Endometrium (tissue), 2 donors: ENCODE measurements at regions not wholly inside any gene's neighbourhood (a gene's known extent, or its start where the extent isn't known, plus 50 kb on each side); places are given as distances from the start of the nearest gene placed in this dataset.
A peak's percentile ranks its signal among the peaks of the same experiment; 100 is the strongest.
"Not testable (repeated sequence)": the region's sequence is repeated elsewhere in the genome, so short reads cannot be mapped to it uniquely, and the experiment has no call there.

ENCODE experiments used
- FAIRE-seq: peaks from 2 replicates; lab custom pipeline; 2012; peaks lifted over from hg19 to GRCh38; lab: Jason Lieb, UNC
- donor health status: control.
- donor health status: control.

- peak; percentile 70 for FAIRE-seq
These were observed 218.4 kb upstream of the FN1 start for GRCh38 chr2:215654148-215654819.

DNA sequence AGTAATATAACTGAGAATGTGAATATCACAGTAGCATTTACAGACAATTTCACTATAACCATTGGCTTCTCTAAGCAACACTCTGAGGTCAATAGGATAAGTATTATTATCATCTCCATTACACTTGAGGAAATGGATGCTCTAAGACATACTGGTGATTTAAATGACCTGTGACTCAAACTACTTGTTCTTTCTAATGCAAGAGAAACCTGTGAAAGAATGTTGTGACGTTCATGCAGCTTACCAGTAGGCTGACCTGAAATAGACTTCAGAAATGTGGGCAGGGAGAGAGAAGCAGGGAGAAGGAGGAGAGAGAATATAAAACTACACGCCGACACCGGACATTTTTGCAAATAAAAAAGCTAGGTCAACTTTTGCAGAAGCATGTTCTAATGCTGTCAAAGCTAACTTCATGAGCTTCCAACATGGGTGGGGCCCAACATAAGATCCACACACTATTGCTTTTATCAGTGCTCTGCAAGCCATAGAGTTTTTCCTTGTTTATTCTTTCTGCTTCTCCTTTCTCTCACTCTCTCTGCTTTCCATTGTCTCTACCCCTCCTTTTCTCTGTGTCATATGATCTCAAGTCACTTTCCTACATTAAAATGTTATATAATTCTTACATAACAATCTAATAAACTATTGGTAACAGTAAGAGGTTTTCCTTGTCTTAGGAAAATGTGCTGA lies 217.6 kb upstream of the FN1 start:
- peak; percentile 57 for FAIRE-seq

- no peak for FAIRE-seq
These were observed 216.5 kb upstream of the FN1 start for GRCh38 chr2:215652388-215652787.

- FAIRE-seq: no peak
These were observed 215.5 kb upstream of the FN1 start for GRCh38 chr2:215651412-215651811.

- FAIRE-seq: no peak
These were observed 208.5 kb upstream of the FN1 start for GRCh38 chr2:215644233-215644897.

- no peak for FAIRE-seq
These were observed 202.8 kb upstream of the FN1 start for GRCh38 chr2:215638687-215639086.

DNA sequence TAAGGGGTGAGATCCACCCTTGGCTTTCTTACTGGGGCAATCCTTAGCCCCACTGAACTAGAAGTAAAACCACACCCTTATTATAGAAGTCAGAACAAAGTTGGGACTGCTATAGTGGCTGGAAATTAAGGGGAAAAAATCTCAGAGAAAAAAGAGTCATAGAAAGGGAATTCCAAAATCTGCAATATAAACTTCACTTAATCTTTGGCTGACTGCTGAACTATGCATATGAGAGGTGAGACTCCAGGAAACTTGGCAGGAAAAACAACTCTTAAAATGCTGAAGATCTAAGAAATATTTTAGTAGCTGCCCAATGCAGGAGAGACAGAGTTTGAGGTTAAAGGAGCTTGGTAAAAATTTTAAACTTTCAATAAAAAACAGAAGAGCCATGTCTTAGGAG lies 201.8 kb upstream of the FN1 start:
- FAIRE-seq: no peak

- FAIRE-seq: no peak
These were observed 200.9 kb upstream of the FN1 start for GRCh38 chr2:215636816-215637215.

- FAIRE-seq: no peak
These were observed 199.9 kb upstream of the FN1 start for GRCh38 chr2:215635788-215636139.

DNA sequence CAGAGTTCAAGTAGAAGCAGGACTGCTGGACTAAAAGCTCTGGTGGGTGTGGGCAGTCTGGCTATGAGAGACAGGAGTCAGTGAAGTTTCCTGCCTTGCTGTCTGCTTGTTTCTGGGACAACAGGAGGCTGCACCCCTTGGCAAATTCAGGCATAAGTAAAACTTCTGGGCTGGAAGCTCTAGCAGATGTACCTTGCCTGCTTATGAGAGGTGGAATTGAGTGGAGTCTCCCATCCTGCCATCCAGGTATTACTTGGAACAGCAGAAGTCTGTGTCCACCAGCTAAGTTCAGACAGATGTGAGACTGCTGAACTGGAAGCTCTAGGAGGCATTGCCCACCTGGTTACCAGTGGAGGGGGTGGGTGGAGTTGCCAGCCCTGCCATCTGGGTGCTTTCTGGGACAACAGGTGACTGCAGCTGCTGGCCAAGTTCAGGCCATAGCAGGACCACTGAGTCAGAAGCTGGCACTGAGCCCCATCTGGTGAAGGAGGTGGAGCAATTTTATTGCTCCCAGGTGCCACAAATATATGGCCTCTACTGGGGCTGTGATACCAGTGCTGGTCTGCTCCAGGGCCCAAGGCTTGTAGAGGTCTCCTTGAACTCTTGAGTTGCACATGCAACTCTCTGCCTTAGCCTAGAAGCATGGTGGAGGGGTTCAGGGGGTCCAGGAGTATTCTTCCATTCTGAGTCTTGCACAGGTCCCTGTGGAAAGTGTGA lies 199.4 kb upstream of the FN1 start:
- no peak for FAIRE-seq

- FAIRE-seq: no peak
These were observed 197.5 kb upstream of the FN1 start for GRCh38 chr2:215633360-215633759.

GRCh38 chr2:215631696-215632095 lies 195.8 kb upstream of the FN1 start:
- FAIRE-seq: no peak

GRCh38 chr2:215630796-215631195 lies 194.9 kb upstream of the FN1 start:
- FAIRE-seq: not testable (repeated sequence)

DNA sequence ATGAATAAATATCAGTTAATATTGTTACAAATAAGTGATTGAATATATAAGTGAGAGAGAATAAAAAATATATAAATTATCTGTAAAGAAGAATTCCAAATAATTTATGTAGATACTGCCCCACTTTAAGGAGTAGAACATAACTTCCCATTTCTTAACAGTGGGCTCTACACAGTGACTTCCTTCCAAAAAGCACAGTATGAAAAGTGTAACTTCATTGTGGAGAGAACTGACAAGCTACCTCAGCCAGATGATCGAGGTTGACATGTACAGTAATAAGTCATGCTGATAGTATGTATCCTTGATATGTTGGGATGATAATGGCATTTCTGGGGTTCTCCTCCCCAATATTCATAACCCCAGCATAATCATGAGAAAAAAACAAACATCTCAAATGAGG lies 191.9 kb upstream of the FN1 start:
- no peak for FAIRE-seq

GRCh38 chr2:215626812-215627281 lies 191.0 kb upstream of the FN1 start:
- no peak for FAIRE-seq

DNA sequence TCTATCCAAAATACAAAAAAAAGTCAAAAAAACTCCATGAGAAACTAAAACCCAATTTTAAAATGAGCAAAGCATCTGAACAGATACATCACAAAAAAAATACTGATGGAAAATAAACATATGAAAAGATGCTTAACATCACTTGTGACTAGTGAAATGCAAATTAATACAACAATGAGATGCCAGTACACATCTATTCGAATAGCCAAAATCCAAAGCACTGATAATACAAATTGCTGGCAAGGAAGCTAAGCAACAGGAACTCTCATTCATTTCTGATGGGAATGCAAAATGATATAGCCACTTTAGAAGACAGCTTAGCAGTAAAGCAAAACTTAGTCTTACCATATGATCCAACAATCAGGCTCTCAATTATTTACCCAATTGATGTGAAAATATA lies 190.2 kb upstream of the FN1 start:
- FAIRE-seq: no peak

GRCh38 chr2:215625207-215625606 lies 189.3 kb upstream of the FN1 start:
- FAIRE-seq: no peak

DNA sequence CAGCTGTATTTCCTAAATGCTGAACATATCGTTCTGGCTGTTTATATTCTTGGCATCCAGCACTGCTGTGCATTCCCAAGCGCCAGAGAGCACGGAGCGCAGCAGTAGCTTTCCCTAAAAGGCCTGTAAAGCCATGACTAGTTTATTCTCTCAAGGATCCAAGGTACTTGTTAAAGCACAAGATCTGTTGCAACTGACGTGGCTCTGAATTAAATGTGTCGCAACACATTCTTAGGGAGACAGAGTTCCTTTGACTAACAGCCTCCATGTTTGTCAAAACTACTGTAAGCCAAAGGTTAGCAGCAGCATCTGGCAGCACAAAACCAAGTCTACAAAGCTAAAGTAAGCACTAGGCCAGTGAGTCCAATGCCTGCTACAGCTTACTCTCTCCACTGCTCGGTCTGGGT lies 188.6 kb upstream of the FN1 start:
- FAIRE-seq: no peak

DNA sequence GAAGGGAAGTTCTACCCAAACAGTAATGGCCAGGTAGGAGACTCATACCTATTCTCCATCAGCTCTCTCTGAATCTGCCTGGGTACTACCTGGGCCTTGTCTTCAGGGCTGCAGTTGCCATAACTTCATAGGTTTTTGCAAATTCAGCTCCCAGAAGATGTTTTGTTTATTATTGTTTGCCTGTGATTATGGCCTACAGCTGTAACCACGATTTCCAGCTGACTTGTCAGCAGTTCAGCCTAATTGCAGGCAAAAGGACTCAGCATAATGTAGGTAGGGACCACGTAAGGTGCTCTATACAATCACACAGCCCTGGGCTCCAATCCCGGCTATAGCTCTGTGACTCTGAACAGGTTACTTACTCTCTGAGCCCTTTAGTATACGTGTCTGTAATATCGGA lies 187.0 kb upstream of the FN1 start:
- FAIRE-seq: no peak

GRCh38 chr2:215621381-215621780 lies 185.5 kb upstream of the FN1 start:
- no peak for FAIRE-seq

DNA sequence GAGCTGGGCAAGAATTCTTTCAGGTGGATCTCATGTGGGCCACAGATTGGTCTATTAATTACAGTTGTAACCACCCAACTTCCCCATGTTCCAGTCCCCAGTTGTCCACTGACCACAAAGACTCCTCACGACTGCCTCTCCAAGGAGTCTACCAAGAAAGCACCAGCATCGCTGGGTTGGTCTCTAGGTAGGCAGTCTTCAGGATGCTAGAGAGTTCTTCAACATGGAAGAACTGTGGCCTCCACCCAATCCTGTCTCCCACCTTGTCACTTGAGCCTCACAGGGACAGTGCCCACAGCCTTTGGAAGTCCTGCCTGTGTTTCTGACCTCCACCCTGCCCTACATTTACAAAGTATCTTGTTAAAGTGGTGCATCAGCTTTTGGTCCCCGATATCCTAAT lies 184.7 kb upstream of the FN1 start:
- no peak for FAIRE-seq

DNA sequence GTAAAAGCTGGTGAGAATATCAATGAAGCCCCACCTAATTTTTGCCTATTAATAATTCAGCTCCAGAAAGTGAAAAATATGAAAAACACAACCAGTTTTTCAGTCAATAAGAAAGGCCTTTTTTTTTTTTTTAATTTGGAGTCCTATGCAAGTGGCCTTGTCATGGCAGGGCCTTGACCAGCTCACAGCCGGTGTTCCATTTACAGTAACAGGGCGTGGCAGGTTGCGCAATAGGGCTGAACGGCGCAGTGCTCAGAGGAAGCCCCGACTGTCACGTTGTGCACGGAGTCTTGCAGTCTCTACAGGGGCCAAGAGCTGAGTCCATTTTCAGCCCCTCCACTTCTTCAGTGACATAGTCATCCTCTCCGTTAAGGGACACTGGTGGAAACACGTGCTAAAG lies 184.1 kb upstream of the FN1 start:
- no peak for FAIRE-seq
